Esophagus mucosa (tissue), 1 donor: ENCODE measurements at regions not wholly inside any gene's neighbourhood (a gene's known extent, or its start where the extent isn't known, plus 50 kb on each side); places are given as distances from the start of the nearest gene placed in this dataset.

Experiments
- ATAC-seq: fragments of 200-7000 bp; cut with Tn5 transposase; one replicate; pipeline ENCODE4 v1.9.1; 2020
- donor health status: DM: yes; HTN: yes; CAD: no.

DNA sequence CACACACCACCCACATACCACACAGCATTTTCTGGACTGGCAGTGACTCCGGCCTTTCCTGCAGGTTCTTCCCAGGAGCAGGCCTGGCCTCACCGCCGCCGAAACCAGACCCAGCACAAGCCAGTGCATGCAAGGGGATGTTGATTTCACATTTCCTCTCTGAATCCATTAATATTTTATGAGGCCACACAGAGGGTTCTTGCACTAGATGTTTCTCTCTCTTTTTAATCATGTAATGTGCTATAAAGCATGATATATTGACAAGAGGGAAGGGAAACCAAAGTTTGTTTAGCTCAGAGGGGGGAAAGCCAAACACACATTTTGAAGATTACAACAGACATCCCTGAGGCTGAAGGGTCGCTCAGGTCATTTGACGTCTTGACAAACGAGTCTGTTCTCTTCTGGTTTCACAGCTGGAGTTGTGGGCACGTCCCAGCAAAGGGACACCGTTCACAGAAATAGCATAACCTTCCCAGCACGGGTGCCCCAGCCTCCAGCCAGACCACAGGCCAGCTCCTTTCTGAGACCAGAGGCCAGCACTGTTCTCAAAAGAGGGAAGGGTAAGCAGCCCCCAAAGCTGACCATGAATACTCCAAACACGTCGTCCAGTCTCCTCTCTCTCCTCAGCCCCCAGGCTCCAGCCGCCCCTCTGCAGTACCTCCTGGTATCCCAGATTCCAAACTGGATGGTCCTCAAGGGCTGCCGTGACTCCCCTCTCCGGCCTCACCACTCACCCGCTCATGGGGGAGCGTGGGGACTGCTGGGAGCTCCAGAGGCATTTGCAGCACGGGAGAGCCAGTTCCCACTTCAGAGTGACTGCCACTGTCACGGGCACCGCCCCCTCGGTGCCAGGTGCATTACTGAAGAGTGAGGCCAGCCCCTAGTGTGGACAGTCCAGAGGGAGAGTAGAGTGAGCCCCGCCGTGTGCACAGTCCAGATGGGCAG, 340.3 kb upstream of the SALL3 start:
- peak; percentile 72 for ATAC-seq

GRCh38 chr18:78640246-78640995, 339.2 kb upstream of the SALL3 start:
- no peak for ATAC-seq

- ATAC-seq: no peak
Observed at GRCh38 chr18:78641689-78642231, 337.9 kb upstream of the SALL3 start.

DNA sequence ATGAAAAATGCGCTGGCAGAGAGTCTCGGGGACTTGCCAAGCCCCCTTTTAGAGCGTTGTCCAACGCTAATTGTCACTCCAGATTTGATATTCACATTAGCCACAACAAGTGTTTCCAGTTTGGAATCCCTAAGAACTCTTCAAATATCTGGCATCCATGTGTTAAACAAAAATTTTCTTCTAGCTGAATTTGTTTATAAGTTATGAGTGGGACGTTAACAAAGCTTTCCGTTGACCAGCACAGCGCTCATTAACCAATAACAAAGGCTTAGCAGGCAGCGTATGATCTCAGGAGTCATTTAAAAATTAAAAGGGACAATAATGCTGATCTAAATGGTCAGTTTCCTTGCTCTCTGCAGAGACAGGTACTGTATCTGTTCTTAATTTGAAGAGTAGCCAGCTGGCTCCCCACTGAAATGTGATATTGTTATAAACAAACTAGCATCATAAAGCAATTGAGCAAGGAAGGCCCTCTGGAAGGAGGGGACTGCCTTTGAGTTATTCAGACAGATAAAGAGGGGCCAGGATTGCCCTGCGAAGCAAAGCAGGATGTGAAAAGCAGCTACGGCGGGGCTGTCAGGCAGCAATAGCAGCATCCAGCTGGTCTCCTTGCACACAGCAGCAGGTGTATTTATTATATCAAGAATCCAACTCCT, 337.2 kb upstream of the SALL3 start:
- ATAC-seq: no peak

DNA sequence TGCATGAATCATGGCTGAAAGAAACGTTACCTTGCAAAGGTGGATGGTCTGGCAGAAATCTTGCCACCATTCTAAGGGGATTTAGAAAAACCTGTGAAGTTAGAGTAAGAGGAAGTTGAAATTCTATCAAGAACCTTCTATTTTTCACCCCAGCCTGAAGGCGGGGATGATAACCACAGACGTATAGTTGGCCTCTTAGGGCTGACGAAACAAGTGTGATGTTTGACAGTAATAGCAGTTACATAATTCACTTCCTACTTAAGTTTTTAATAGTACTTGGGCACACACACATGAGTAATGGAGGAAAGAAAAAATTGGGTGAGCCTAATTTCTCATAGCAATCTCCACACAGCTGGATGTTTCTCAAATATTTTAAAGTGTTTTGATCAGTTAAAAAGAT, 336.6 kb upstream of the SALL3 start:
- ATAC-seq: no peak

DNA sequence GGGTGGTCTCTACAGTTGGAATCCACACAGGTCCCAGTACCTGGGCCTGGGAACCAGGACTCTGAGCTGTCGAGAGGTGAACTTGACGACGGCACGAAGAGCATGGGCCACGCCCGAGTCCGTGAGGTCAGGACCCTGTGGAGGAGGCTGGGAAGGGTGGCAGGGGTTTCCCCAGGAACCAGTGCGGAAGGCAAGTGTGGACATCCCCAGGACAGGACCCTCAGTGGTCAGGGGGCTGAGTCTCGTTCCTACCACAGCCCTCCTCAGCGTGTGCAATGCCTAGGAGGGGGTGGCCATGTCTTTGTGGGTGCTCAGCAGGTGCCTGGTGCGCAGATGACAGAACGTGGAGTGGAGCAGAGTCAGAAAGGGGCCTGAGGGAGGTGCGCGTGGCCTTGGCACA, 335.6 kb upstream of the SALL3 start:
- ATAC-seq: no peak

GRCh38 chr18:78645216-78645615, 334.4 kb upstream of the SALL3 start:
- ATAC-seq: peak; percentile 39

- ATAC-seq: no peak
Observed at GRCh38 chr18:78647018-78647417, 332.6 kb upstream of the SALL3 start.

- ATAC-seq: no peak
Observed at GRCh38 chr18:78649421-78649820, 330.2 kb upstream of the SALL3 start.

GRCh38 chr18:78650926-78651325, 328.7 kb upstream of the SALL3 start:
- no peak for ATAC-seq

DNA sequence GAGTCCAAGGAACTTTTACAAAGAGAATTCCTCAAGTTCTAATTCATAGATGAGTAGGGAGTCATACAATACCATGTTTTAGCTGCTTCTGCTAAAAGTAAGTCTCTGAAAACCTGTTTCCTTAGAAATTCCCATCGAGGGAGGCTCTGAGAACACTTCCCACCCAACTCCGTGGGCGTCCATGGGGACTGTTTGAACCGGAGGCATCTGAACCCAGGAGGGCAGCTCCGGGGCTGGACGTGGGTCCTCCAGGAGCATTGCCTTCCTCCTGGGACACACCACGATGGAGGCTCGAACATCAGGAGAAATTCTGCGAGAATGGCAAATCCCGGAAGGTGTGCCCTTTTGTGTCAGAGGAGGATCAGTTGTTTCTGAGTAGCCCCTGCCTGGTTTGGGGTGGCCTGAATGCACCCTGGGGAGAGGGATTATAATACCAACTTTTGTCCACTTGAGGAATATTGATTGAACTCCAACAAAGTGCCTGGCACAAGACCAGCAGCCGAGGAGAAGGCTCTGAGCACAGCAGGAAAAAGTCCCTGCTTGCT, 327.5 kb upstream of the SALL3 start:
- no peak for ATAC-seq

GRCh38 chr18:78655921-78656320, 323.7 kb upstream of the SALL3 start:
- no peak for ATAC-seq

GRCh38 chr18:78656346-78656925, 323.2 kb upstream of the SALL3 start:
- no peak for ATAC-seq

- ATAC-seq: no peak
Observed at GRCh38 chr18:78658531-78658930, 321.1 kb upstream of the SALL3 start.

DNA sequence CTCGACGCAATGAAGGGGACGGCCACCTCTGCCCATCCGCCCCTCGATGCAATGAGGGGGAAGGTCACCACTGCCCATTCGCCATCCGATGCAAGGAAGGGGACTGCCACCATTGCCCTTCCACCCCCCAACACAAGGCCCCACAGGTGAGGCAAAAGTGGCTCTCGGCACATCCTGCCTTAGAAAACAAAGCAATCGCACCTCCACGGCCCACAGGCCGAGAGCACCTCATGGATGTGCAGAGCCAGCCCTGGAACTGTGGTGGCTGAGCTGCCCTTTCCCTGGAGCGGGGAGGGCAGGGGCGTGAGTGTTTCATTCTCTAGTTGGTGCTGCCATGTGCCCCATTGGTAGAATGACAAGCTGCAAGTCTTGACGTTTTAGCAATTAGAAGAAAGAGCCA, 320.6 kb upstream of the SALL3 start:
- no peak for ATAC-seq

DNA sequence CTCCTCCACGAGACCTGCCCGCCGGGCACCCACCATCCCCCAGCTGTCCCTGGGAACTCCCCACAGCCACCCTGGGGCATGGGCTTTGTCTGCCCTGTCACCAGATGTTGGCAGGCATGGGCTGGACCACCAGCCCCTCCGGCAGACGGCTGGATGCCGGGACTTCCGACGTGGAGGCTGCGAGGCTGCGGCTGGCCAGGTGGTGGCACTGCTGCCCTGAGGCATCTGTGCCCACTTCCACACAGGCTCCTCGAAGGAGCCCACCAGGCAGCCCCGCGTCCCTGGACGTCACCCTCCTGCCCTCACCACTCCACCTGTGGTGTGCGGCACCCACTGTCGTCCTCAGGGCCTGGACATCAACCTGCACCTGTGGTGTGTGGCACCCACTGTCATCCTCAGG, 319.9 kb upstream of the SALL3 start:
- ATAC-seq: no peak

DNA sequence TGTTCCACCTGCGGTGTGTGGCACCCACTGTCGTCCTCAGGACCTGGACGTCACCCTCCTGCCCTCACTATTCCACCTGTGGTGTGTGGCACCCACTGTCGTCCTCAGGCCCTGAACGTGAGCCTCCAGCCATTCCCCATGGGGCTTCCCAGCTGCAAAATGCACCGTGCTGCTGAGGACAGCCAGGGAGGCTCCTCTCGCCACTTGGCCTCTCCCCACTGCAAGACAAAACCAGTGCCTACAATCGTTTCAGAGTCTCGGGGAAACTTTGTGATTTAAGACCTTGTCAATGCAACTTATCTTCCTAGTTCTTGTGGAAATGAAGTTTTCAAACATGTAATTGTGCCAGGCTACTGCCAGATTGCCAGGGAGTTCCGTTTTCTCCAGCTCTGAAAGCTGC, 319.3 kb upstream of the SALL3 start:
- no peak for ATAC-seq

- no peak for ATAC-seq
Observed at GRCh38 chr18:78661316-78661715, 318.3 kb upstream of the SALL3 start.

DNA sequence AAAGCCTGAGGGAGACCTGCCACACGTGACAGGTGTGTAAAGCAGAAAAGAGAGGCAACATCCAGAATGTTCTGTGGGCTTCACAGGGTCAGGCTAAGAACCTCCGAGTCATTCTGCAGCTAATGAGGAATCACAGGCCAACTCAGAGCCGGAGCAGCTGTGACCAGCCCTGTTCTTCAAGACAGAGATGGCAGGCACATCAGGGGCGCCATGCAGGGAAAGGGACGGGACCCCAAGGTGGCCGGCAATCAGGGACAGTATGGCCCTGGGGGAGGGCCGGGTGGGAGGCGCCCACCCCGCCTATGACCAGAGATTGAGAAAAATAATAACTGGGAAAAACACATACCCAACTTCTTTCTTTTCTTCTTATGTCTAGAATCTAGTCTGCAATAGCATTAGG, 316.7 kb upstream of the SALL3 start:
- ATAC-seq: no peak

DNA sequence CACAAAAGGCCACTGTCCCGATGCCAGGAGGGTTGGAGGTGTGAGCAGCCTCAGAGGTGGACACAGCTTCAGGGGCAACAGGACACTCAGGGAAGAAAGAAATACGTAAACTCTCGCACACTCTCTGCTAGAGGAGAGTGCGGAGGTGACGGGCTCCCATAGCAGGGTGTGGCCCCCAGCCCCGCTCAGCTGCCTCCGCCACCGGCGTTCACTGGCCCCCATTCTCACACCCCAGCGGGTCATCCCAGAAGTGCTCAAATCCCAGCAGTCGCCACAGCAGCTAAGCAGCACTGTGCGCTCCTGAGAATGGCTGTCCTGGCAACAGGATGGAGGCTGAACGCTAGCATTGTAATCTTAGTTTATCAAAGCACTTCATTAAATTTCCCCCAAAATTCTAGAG, 315.6 kb upstream of the SALL3 start:
- ATAC-seq: no peak

- ATAC-seq: no peak
Observed at GRCh38 chr18:78664848-78665247, 314.8 kb upstream of the SALL3 start.

DNA sequence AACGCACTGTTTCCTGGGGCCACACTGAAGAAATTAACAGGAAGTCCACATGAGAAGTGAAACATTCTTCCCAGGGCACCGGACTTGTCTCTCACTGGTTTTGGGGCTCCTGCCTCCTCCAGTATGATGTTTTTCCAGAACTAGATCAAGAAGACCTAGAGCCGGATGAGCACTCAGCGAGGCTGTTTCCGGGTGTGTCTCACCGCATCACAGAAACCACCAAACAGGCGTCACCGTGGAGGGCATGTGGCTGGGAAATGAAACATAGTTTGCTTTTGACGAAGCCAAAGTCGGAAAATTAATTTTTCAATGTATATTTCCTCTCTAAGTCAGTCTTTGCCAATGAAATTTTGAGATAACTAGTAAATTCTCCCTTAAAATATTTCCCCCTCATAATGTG, 314.0 kb upstream of the SALL3 start:
- no peak for ATAC-seq
